Stimulated activated CD8-positive, alpha-beta memory T cell treated with anti-CD3 and anti-CD28 coated beads, Interleukin-12 subunit alpha, Interleukin-12 subunit beta, amount 100 ng/mL, for 24 hours (primary cell): ENCODE measurements at regions not wholly inside any gene's neighbourhood (a gene's known extent, or its start where the extent isn't known, plus 50 kb on each side); places are given as distances from the start of the nearest gene placed in this dataset.

Source experiments
- DNase-seq: peaks from one replicate; pipeline ENCODE4 v3.0.0-alpha.2; 2020; ENCODE audit errors: extremely low read depth

DNA sequence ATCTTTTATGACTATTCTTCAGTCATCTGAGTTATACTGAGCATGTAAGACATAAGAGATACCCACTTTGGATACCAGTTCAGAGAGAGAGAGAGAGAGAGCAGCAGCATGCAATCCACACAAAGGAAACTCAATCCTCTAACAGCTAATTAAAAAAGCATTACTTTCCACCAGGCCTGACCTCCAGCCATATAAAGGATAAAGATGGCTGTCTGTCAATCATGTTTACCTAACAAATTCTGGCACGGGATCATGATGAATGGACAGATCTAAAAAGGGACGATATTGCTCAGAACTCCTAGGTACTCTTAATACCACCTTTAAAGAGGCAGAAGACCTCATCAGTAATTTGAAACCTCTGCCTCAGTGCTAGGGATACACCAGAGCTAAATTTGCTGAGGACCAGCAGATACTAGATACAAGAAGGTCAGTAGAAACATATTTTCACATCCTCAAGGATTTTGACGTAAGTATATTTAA, 159.2 kb downstream of the RPS12 start:
- no peak for DNase-seq

- DNase-seq, result no peak
These were observed 159.8 kb downstream of the RPS12 start for GRCh38 chr6:132974122-132974521.

- DNase-seq, result no peak
These were observed 163.0 kb downstream of the RPS12 start for GRCh38 chr6:132977413-132977812.

- DNase-seq, result no peak
These were observed 164.3 kb downstream of the RPS12 start for GRCh38 chr6:132978685-132979084.

DNA sequence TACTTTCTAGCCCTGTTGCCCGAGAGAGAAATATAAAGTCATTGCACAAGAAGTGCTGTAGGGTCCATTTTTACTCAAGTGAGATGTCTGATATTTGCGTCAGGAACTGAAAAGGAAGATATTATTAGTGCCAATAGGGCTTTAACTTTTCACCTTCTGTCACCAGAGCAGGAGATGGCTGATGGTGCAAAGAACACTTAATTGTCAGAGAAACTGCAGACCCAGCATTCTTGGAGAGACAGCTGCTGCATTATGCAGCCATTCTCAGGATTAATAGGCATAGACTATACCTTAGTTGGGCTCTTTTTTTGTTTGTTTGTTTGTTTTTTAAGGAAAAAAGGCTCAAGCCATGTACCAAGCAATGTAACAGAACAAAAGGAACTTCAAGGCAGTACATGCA, 179.4 kb downstream of the RPS12 start:
- DNase-seq, result no peak

DNA sequence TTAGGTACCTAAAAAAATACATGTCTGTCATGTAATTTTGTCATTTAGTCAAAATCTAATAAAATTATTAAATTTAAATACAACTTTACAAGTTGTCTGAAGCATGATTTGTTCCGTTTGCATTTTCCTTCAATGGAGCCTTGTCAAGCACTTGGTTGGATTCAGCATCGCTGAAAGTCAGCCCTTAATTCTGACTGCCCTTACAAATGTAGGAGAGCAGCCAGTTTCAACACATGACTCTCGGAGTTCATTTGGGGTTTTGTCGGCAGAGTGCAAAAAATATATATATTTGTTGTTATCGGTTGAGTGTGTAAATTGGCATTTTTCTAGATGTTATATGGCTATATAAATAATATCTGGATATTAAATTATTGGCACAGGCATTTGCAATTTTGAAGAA, 180.6 kb downstream of the RPS12 start:
- no peak for DNase-seq

GRCh38 chr6:132995432-132995831, 181.1 kb downstream of the RPS12 start:
- no peak for DNase-seq

DNA sequence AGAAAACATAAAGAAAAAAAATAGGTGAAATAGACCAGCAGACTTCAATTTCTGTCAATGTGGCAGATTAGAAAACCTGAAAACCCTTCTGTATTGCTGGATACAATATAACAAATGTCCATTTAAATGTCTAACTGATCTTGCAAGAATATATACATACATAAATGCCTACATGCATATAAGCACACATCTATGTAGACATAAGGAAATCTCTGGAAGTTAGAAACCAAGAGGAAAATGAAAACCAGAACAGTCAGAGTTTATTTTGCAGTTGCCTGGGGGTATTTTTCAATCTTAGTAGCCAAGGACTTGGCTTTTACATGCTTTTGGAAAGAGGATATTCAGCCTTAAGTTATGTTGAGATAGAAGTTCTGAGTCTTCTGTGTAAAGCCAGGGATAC, 184.0 kb downstream of the RPS12 start:
- no peak for DNase-seq

DNA sequence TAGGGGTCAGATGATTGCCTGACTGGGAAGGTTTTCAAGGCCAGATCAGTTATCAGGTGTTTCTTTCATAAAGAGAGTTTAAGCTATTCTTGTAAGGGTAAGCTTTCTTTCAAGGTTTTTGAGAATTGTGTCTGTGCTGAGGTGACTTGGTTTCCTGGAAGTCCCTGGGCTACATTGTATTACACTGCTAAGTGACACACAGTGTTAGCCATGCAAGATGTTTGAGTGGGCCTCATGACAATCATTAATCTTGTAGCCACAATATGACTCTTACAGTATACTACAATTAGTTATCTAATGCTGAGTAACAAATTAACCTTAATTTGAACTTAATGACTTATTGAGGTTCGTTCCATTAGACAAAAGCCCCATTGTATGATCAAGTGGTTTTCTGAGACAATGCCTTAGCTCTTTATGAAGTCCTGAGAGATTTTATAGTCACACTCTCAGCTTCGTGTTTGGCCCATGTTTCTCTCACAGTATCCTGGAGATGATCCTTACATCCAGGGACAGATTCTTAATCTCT, 186.7 kb downstream of the RPS12 start:
- DNase-seq, result no peak

DNA sequence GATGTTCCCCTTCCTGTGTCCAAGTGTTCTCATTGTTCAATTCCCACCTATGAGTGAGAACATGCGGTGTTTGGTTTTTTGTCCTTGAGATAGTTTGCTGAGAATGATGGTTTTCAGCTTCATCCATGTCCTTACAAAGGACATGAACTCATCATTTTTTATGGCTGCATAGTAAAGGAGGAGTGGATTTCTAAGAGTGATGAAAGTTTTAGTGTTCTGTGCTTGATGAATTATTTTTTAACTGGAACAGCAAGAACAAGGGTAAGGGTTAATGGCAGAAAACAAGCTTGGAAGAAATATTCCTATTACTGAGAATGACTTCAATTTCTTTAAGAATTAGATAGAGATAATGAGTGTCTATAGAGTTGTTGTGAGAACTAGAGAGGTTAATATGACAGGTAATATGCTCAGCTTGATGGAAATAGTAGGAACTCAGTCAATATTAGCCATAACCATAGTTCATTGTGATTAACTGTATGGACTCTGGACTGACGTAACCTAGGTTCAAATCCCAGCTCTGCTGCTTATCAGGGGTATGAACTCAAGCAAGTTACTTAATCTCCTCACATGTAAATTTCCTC, 190.0 kb downstream of the RPS12 start:
- DNase-seq, result no peak

- DNase-seq, result no peak
These were observed 198.4 kb downstream of the RPS12 start for GRCh38 chr6:133012774-133013173.

- no peak for DNase-seq
These were observed 202.3 kb downstream of the RPS12 start for GRCh38 chr6:133016631-133017030.

- no peak for DNase-seq
These were observed 203.2 kb downstream of the RPS12 start for GRCh38 chr6:133017581-133017980.

GRCh38 chr6:133026705-133027104, 212.3 kb downstream of the RPS12 start:
- no peak for DNase-seq

DNA sequence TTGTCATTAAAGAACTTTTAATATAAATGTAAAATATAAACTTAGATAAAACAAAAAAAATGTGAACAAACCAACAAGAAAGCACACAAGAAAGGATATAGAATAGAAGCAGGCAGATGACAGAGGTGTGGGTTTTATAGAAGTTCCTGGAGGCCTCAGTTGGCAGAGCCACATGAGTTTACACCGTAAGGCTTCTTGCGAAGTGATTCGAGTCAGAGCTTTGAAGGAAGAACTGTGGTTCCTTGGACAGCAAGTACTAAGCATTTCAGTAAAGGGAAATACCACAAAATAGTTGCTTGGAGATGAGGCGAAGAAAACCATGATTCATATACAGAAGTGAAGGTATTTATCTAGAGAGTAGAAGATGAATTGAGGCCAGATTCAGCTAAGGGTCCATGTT, 207.9 kb upstream of the EYA4 start:
- DNase-seq, result no peak

GRCh38 chr6:133034509-133035206, 206.5 kb upstream of the EYA4 start:
- DNase-seq, result no peak

- no peak for DNase-seq
These were observed 200.9 kb upstream of the EYA4 start for GRCh38 chr6:133040094-133040802.

DNA sequence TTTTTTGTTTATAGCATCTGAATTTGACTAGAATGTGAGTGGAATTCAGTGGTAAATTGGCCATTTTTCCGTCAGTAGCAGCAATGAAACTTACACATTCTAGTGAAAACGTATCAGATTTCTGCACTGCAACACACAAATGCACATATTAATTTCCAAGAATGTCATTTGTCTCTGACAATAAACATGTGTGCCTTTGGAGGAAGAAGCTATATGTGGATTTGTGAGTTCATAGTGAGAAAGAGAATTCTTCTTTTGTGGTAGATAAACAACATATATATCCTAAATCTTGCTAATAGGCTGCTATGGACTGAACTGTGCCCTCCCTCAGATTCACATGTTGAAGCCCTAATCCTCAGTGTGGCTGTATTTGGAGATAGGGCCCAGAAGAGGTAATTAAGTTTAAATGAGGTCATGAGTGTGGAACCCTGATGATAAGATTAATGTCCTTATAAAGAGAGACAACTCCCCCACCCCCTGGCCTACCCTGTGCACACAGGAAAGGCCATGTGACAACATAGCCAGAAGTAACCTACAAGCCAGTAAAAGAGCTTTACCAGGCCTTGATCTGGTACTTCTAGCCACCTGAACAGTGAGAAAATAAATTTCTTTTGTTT, 200.2 kb upstream of the EYA4 start:
- DNase-seq, result no peak

DNA sequence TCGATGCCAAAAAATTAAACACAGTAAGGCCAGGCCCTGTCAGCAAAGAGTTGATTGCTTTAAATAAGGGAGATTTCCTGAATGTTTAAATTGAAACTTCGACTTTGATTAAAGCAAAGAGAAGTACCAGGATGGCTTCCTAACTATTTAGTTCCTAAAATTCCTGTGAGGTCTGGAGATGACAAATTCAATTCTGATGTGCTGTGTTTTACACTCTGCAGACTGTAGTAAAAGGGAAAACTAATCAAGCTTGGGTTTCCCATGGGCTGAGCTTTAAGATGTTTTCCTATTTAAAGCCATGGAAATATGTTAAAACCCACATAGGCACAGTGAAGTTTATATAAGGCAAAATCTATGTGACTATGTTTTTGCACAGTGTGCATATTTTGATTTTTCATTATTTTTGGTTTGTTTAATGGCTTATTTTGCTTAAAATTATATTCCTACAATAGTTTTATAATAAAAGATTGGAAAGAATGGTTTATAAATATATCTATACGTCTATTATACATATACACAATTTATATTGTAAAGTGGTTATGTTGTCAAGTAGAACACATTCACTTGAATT, 198.5 kb upstream of the EYA4 start:
- no peak for DNase-seq

DNA sequence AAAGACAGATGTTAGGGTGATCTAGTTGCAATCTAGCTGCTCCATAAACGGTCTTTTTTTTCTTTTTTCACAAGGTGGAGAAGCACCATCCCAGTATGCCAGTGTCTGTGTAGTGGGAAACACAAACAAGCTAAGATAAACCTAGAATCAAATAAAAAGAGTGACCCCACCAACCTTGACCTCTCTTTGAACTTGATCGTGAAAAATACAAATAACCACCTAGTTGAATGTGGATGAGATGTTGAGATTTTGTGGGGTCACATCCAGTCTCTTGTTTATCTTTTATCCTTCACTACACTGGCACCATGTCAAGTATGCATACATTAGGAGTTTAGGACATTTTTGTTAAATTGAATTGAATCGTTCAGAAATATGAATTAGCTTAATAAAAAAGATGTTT, 194.6 kb upstream of the EYA4 start:
- DNase-seq, result no peak

DNA sequence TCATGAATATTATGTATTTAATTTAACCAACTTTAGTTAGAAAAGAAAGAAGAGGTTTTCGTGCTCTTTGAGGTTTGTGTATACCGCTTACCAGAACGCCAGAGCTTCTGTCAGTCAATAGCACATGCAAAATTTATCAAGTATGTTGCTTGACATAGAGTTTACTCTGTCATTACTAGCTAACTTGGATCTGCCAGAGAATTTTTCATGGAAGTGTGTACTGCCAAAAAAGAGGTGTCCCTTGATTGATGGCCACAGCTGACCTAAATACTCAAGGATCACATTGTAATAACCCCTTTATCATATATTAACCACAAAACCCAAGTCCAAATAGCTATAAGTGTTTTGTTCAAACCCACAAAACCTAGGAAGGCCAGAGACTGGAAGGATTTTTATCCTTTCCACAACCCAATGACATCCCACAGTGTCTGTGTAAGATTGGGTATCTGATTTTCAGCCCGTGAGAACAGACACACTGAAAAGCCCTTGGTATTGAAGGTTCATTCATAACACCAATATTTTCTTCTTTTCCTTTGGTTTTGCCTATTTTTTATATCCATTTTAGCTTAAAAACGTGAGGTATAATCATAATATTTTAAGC, 194.0 kb upstream of the EYA4 start:
- DNase-seq, result no peak

GRCh38 chr6:133047706-133048105, 193.5 kb upstream of the EYA4 start:
- DNase-seq, result no peak
